GM21390 (cell line): ENCODE measurements at regions not wholly inside any gene's neighbourhood (a gene's known extent, or its start where the extent isn't known, plus 50 kb on each side); places are given as distances from the start of the nearest gene placed in this dataset.

Source experiments
- ATAC-seq: cut with Tn5 transposase; IDR thresholded peaks from one replicate; pipeline ENCODE4 v1.9.1; 2021; ENCODE audit not compliant: unreplicated experiment

DNA sequence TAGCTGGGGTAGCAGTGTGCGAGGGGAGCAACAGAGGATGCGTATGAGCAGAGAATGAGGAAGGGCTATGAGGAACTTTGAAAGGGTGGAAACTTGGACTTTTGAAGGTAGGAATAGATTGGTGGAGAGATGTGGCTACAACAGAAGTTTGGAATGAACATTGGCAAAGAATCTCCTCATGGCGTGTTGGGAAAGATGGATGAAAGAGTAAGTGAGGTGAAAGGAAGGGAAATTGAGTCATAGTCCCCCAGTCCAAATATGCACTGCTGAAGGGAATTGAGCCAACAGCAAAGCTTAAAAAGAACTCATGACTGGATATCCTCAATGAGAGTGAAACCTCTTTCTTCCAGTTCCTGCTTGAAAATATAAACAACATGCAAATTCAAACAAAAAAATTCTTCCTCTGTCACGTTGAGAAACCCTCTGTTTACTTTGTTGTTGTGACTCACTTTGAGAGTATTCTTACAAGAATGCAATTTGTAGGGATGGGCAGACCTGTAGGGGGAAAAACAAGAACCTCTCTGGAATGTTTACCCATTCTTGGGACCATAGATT lies 313.2 kb upstream of the KCNJ16 start:
- ATAC-seq = no peak

DNA sequence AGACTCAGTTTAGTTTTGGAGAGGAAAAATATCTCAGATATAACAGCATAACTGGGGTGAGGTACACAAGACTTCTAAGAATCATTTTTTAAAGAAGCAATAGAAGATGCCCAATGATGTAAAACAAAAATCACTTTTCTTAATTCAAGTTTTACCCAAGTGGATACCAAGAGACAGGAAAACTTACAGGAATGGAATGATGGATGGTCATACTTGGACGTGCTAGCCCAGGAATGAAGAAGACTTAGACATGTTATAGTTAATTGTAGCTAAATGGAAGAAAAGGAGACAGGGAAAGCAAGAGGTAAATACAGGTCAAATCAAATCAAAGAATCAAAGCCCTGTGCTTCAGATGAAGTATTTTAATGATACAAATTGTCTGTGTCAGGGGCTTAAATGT lies 312.7 kb upstream of the KCNJ16 start:
- no peak for ATAC-seq

DNA sequence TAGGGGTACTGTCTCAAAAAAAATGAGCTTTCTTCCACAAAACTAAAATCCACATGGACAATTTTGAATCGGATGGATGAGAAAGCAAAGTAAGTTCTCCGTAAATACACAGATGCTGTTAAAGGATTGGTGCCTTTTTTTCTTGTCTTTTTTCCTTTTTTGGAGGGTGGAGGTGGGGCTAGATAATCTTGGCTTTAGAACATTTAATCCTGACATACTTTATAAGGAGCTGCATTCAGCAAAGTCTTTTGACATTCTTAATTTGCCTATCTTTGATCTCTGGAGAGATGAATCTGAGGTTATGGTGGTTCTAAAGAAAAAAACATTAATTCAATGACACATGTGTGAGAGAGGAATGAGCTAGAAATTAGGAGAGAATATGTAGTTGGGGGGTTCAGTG lies 312.3 kb upstream of the KCNJ16 start:
- no peak for ATAC-seq

DNA sequence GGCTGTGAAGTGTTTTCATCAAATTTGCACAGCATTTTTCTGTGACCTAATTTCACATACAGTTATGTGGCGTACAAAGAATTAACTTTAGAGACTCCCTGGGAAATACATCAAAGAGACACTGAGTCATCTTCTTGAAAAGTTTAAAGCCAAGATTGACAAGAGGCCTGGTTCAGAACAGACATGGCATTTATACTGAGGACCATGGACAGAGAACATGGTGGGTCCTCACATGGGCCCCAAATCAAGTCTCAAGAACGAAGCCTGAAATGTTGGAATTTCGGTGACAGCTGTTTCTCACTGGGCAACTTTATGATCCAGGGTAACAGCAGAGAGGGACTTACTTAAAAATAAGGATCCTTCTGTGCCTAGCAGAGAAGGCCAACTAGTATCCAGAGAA lies 311.5 kb upstream of the KCNJ16 start:
- no peak for ATAC-seq

DNA sequence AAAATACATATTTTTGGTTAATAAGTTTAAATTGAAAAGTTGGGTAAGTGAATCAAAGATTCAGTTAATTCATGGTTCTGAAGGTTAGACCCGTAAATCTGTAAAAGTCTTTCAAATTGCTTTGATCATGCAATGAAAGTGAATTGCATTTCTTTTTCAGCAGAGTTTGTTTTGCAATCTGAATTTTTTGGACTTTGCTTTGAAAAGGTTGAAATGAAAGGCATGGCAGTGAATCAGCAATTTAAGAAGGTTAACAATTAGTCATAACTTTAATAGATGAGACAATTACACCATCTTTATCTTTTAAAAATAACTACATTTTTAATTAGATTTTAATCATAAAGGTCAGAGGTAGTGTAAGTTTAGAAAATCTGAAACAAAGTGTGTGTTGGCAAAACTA lies 310.9 kb upstream of the KCNJ16 start:
- ATAC-seq = no peak

DNA sequence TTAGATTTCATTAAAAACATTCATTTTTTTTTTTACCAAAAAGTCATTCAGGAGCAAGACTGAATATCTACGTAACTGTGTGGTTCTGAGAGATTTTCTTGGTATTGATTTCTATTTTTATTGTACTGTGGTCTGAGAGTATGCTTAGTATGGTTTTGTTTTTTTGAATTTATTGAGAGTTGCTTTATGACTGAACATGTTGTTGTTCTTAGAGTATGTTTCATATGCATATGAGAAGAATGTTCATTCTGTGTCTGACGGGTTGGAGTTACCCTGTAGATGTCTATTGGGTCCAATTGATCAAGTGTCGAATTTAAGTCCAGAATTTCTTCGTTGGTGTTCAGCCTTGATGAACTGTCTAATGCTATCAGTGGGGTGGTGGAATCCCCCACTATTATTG lies 306.0 kb upstream of the KCNJ16 start:
- no peak for ATAC-seq

DNA sequence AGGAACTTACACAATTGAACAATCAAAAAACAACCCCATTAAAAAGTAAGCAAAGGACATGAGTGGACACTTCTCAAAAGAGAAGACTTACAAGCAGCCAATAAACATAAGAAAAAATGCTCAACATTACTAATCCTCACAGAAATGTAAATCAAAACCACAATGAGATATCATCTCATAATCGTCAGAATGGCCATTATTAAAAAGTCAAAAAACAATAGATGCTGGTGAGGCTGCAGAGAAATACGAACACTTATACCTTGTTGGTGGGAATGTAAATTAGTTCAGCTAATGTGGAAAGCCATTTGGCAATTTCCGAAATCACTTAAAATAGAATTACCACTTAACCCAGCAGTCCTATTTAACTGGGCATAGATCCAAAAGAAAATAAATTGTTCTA lies 301.9 kb upstream of the KCNJ16 start:
- ATAC-seq = no peak

DNA sequence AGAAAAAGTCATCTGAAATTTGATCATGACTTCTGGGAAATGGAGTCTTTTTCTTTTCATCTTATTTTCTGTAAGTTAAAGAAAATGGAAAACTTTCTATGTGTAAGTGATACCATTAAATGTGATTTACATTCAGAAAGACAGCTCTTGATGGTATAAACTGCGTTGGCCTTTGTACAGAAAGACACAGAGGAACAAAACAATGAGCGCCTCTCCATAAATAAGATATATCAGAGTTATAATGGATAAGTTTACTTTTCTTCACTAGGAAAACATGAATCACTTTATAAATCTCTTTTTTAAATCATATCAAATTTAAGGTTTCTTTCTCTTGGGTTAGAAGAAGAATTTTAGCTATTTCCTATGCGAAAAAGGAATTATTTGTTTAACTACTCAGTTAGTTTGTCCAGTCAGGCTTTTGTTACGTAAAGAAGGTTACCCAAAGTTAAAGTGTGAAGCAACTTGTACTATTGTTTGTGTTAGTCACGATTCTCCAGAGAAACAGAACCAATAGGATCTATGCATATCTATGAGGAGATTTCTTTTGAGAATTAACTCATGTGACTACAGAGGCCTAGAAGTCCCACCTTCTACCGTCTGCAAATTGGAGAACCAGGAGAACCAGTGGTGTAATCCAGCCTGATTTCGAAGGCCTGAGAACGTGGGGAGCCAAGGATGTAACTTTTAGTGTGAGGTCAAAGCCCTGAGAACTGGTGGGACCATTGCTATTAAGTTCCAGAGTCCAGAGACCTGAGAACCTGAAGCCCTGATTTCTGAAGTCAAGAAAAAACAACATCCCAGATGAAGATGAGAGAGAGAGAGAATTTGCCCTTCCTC lies 295.4 kb upstream of the KCNJ16 start:
- ATAC-seq = no peak

DNA sequence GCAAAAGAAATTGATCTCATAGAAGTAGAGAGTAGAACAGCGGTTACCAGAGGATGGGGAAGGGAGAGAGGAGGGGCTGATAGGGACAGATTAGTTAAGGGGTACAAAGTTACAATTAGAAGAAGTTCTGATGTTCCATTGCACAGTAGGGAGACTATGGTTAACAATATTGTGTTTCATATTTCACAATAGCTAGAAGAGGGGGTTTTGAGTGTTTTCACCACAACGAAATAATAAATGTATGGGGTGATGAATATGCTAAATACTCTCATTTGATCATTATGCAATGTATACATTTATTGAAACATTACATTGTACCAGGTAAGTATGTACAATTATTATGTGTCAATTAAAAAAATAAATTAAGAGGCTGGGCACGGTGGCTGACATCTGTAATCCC lies 291.2 kb upstream of the KCNJ16 start:
- no peak for ATAC-seq

DNA sequence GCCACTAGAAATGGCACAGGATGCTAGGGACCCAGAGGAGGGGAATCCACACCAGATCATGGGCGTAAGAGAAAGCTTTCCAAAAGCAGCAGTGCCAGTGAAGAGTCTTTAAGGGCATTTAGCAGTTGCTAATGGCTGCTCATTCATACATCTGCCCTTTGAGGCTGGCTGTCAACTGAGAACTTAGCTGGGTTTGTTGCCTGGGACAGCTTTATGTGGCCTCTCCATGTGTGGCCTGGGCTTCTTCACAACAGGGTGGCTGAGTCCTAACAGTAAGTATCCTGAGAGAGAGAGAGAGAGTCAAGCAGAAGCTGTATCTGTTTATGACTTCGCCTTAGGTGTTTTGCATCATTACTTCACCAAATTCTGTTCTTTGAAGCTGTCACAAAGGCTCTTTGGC lies 286.1 kb upstream of the KCNJ16 start:
- no peak for ATAC-seq

DNA sequence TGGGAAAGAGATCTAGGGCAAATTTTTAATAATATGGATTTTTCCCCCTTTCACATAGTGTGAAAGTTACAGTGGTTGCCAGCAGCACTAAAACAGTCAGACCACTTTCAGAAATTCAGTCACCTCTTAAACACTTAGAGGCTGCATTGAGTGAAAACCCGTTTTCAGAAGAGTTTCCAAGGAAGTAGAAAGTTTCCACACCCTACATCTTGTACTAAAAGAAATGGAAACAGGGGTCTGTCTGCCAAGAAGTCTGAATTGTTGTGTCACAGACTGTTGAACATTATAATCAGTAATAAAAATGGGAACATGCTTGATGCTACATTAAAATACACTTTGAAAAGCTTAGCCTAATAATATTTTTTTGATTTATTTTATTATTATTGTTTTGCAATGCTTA lies 278.9 kb upstream of the KCNJ16 start:
- no peak for ATAC-seq

DNA sequence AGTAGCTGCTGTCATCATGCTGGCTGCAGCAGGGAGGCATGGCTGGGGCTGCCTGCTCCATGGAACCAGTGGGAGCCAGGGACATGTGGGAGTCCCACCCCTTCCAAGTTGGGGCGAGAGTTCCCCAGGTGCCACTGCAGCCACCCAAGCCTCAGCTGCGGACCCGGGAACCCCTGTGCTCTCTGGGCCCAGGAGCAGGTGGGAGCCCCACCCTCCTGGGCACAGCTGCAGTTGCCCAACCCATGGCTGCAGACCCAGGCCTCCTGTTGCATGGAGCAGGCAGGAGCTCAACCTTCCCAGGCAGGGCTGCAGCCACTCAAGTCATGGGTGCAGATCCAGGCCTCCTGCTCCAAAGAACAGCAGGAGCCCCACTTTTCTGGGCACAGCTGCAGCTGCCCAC lies 274.2 kb upstream of the KCNJ16 start:
- no peak for ATAC-seq

DNA sequence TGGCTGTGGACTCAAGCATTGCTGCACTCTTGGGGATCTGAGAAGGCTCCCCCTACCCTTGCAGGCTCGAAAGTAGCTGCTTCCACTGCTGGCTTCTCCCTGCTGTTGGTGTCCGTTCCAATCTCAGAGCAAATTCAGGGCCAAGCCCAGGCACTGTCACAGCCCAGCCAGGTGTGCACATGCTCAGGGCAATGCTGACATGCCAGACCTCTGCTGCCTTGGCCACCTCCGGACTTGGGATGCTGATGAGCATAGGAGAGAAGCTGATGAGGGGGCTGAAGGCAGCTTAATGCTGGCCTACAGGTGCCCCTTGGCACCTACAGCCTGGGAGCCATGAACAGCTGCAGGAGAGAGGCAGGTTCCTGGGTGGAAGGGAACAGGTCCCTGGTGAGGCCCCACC lies 273.7 kb upstream of the KCNJ16 start:
- ATAC-seq = no peak

DNA sequence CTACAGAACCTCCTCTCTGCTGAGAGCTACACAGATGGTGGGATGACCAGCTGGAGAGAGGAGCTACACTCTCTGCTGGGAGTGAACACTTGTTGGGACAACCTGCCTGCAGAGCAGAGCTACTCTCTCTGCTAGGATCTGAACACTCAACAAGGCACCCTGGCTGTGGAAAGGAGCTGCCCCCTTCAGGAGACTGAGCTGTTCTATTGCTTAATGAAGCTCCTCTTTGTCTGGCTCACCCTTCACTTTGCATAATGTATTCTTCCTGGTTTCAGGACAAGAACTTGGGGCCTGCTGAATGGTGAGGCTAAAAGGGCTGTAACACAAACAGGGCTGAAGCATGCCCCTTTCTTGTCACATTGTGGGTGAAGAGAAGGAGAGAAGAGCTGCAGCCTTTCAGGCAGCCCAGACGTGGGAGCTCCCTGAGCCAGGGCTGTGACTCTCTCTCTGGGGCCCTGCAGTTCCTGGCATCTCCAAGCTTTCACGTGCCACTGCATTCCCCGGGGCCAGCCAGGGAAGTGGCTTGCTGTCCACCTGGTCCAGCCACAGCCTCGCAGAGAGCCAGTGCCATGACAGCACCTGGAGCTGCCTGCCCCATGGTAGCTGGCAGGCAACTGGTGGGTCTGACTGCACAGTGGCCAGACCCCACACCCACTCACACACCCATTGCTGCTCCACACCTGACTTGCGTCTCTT lies 272.8 kb upstream of the KCNJ16 start:
- ATAC-seq = no peak

DNA sequence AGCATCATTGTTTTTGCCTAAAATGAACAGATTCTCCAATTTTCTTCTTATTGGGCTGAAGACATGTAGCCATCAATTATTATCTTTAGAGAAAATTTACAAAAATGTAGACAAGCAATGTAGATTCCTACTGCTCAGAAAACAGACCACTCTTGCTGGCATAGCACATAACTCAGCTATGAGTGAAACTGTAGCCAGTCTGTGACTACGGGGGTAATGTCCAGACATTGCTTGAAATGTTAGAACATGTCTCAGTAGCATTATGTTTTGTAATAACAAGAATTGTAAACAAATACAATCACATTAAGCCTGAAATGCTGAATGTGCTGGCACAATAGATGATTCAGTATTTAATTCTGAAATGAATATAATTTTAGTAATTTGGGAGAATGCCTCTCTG lies 265.7 kb upstream of the KCNJ16 start:
- ATAC-seq = no peak

DNA sequence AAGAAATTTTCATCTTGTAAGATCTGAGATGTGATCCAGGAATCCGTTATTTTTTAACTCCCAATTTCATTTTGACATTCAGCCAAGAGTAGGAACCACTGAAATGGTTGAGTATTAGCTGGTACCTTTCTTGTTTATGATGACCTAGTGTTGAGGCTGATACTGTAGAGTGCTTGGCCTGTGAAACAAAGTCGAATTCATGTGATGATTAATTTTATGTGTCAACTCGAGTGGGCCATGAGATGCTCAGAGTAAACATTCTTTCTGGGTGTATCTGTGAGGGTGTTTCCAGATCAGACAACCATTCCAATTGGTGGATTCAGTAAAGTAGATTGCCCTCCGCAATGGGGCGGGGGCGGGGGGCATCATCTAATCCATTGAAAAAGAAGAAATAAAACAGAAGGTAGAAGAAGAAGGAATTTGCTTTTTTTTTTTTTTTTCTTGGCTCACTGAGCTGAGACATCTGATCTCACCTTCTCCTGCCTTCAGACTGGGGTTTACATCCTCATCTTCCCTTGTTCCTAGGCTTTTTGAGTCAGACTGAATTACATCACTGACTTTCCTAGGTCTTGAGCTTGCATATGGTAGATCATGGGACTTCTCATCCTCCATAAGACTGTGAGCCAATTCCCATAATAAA lies 264.6 kb upstream of the KCNJ16 start:
- ATAC-seq = no peak

DNA sequence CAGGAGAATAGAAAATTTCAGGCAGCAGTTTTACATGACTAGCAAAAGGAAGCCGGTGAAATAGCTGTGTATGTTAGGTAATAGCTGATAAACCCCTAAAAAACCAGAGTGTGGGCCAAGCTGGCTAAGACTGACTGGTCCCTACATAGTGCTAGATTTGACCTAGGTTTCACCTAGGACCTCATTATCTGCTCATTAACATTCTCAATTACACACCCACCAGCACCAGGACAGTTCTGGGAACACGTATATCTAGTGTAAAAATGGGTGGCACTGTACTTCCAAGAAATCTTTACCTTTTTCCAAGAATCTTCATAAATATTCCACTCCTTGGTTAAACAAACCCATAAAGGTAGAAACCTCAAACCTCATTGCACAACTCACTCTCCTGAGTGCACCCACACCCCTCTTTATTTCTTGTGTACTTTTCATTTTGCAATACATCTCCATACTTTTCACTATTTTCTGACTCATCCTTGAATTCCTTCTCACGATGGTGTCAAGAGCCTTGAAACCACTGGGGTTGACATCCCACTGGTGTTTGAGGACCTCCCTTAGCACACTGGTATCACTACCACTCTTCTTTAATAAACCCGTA lies 262.7 kb upstream of the KCNJ16 start:
- no peak for ATAC-seq

DNA sequence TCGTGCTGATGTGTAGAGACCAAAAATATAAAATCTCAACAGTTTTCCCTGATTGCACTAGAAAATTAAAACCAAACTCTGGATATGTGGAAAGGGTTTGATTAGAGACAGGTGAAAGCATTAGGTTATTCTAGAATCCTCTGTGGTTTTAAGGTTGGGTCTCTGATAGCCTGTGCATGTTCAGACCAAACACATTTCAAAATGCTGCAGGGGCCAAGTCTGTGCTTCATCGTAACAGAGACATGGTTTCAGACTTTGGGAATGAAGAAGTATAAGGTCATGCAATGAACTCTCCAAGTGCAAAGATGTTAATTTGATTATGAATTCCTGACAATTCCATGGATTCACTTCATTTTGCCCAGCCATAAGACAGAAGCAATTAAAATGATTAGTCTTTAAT lies 261.0 kb upstream of the KCNJ16 start:
- ATAC-seq = no peak

DNA sequence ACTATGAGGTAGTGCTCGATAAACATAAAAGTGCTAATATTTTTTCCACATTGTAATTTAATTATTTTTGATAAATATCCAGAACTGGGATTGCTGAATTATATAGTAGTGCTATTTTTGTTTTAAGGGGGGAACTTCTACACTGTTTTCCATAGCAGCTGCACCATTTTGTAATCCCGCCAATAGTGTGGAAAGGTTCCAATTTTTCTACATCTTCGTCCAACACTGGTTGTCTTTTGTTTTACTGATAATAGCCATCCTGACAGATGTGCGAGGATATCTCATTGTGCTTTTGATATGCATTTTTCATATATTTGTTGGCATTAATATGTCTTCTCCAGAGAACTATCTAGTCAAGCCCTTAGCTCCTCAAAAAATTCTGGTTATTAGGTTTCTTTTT lies 259.6 kb upstream of the KCNJ16 start:
- no peak for ATAC-seq

DNA sequence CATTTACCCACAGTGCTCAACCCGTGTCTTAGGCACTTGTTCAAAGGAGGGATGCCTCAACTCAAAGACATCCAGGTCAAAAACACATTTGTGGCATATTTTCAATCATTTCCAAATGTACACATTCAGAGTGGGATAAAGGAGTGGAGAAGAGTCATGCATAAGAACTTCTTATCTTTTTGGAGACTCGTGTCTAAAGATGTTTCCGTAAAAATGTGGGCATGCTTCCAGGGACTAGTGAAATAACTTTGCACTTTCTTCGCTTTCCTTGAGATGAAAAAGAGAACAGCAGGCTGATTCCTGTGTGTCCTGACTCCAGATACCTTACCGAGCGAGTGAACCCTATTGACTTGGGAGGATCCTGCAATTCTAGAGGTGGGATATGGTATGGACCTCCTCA lies 256.6 kb upstream of the KCNJ16 start:
- no peak for ATAC-seq

DNA sequence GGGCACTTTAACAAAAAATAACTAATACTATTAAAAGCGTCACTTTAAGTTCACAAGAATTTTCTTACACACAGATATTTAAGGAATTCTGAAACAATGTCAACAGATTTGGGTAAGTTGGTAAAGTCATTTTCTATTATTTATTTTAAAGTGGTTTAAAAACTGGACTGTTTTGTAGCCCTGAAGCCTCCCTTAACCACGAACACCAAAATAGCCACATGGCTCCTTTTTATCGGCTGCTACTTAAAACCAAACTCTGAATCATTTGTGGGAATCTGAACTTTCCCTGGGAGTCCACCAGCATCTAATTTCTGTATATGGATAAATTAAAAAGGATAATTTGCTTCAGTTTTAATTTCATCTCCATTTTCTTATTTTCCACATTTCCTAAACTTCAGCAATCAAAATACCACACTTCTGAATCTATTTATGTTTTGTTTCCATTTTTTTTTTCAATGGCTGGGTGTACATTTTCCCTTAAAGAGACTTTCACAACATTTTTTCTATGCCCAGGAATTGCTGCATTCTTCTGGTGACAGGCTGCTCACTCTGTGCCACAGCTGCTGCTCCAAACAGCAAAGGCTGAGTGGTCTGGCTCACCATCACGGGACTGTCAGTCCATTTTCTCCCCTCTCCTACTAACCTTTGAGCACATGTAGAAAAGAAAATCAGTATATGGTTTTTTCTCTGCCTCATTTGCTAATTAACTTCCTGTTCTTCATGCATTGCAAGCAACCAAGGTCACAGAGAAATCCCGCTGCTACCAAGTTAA lies 255.5 kb upstream of the KCNJ16 start:
- ATAC-seq = no peak
